ENCODE measurements at regions not wholly inside any gene's neighbourhood (a gene's known extent, or its start where the extent isn't known, plus 50 kb on each side); places are given as distances from the start of the nearest gene placed in this dataset.
A peak's percentile ranks its signal among the peaks of the same experiment; 100 is the strongest.

GRCh38 chr6:164286011-164286410 is 871.5 kb downstream of the QKI start:
- Histone ChIP-seq H3K4me3 (ENCODE audit: low read length) (no peak overlapping the region), H3K9me3 (replicated peaks; ENCODE audit: control insufficient read depth, low read depth, low read length) (no peaks in the 10 kb centered on the region), H3K4me1 (ENCODE audit: control insufficient read depth, insufficient read depth, low read length) (no peaks in the 10 kb centered on the region), H3K27me3 (ENCODE audit: control insufficient read depth, insufficient read depth, low read length) (no peaks in the 10 kb centered on the region), H3K27ac (ENCODE audit: low read length) (no peak overlapping the region), H3K36me3 (ENCODE audit: control insufficient read depth, insufficient read depth, low read length) (no peaks in the 10 kb centered on the region)
- WGBS (ENCODE audit: insufficient coverage) = no CpG with 5 or more reads among the region's 3 CpGs
- no peak for DNase-seq

GRCh38 chr6:164283574-164283973 is 869.1 kb downstream of the QKI start:
- 80% methylated on average over 3 of the region's 5 CpGs for WGBS (ENCODE audit: insufficient coverage)
- Histone ChIP-seq H3K36me3 (ENCODE audit: control insufficient read depth, insufficient read depth, low read length) (no peaks in the 10 kb centered on the region), H3K9me3 (replicated peaks; ENCODE audit: control insufficient read depth, low read depth, low read length) (no peaks in the 10 kb centered on the region)

DNA sequence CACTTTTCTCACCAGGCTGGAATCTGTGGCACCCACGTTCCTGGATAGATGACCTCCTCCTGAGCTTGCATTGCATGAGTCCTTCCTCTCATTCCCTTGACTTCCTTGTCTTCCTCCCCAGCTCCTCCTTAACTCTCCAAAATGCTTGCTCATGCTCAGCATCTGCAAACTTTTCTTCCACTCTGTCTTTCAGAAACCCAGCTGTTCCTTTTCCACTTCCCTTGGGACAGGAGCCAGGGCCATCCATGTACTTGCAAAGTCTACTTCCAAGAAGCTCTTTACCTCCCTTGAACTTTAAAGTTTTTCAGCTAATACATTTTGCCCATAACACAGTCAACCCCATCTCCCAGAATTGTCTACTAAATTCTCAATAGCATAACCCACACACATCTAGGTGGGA is 861.7 kb downstream of the QKI start:
- WGBS (ENCODE audit: insufficient coverage) = 88% methylated on average over 1 of the region's 1 CpG
- no peak for DNase-seq
- H3K4me1 ChIP-seq (ENCODE audit: control insufficient read depth, insufficient read depth, low read length) = no peaks in the 10 kb centered on the region
- H3K4me3 ChIP-seq (ENCODE audit: low read length) = no peak overlapping the region
- no peaks in the 10 kb centered on the region for H3K27me3 ChIP-seq (ENCODE audit: control insufficient read depth, insufficient read depth, low read length)
- H3K9me3 ChIP-seq (replicated peaks; ENCODE audit: control insufficient read depth, low read depth, low read length) = no peaks in the 10 kb centered on the region
- H3K36me3 ChIP-seq (ENCODE audit: control insufficient read depth, insufficient read depth, low read length) = no peaks in the 10 kb centered on the region
- H3K27ac ChIP-seq (ENCODE audit: low read length) = no peak overlapping the region

More at GRCh38 chr6:164283574-164283973, 869.1 kb downstream of the QKI start:
- H3K27ac ChIP-seq (ENCODE audit: low read length) = no peak overlapping the region
- no peak overlapping the region for H3K4me3 ChIP-seq (ENCODE audit: low read length)
- DNase-seq = no peak
- no peaks in the 10 kb centered on the region for H3K27me3 ChIP-seq (ENCODE audit: control insufficient read depth, insufficient read depth, low read length)
- no peaks in the 10 kb centered on the region for H3K4me1 ChIP-seq (ENCODE audit: control insufficient read depth, insufficient read depth, low read length)

DNA sequence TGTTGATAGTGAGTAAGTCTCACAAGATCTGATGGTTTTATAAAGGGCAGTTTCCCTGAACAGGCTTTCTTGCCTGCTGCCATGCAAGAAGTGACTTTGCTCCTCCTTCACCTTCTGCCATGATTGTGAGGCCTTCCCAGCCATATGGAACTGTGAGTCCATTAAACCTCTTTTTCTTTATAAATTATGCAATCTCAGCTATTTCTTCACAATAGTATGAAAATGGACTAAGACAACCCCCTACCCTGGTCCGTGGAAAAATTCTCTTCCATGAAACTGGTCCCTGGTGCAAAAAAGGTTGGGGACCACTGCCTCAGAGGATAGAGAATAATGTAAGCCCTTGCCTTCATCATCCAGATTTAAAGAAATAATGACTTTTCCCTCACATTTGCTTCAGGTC is 861.3 kb downstream of the QKI start:
- WGBS (ENCODE audit: insufficient coverage) = no CpG with 5 or more reads among the region's 1 CpG
- H3K27me3 ChIP-seq (ENCODE audit: control insufficient read depth, insufficient read depth, low read length) = no peaks in the 10 kb centered on the region
- H3K4me1 ChIP-seq (ENCODE audit: control insufficient read depth, insufficient read depth, low read length) = no peaks in the 10 kb centered on the region
- no peak overlapping the region for H3K27ac ChIP-seq (ENCODE audit: low read length)
- H3K4me3 ChIP-seq (ENCODE audit: low read length) = no peak overlapping the region
- no peaks in the 10 kb centered on the region for H3K9me3 ChIP-seq (replicated peaks; ENCODE audit: control insufficient read depth, low read depth, low read length)
- H3K36me3 ChIP-seq (ENCODE audit: control insufficient read depth, insufficient read depth, low read length) = no peaks in the 10 kb centered on the region
- no peak for DNase-seq

GRCh38 chr6:164274493-164274892 is 860.0 kb downstream of the QKI start:
- H3K27ac ChIP-seq (ENCODE audit: low read length) = no peak overlapping the region
- no peaks in the 10 kb centered on the region for H3K27me3 ChIP-seq (ENCODE audit: control insufficient read depth, insufficient read depth, low read length)
- H3K9me3 ChIP-seq (replicated peaks; ENCODE audit: control insufficient read depth, low read depth, low read length) = no peaks in the 10 kb centered on the region
- H3K4me3 ChIP-seq (ENCODE audit: low read length) = no peak overlapping the region
- no peak for DNase-seq
- H3K4me1 ChIP-seq (ENCODE audit: control insufficient read depth, insufficient read depth, low read length) = no peaks in the 10 kb centered on the region
- WGBS (ENCODE audit: insufficient coverage) = 15% methylated on average over 2 of the region's 2 CpGs
- no peaks in the 10 kb centered on the region for H3K36me3 ChIP-seq (ENCODE audit: control insufficient read depth, insufficient read depth, low read length)

- WGBS (ENCODE audit: insufficient coverage) = no CpG with 5 or more reads among the region's 3 CpGs
- DNase-seq = no peak
- no peak overlapping the region for H3K4me3 ChIP-seq (ENCODE audit: low read length)
- H3K27me3 ChIP-seq (ENCODE audit: control insufficient read depth, insufficient read depth, low read length) = no peaks in the 10 kb centered on the region
- H3K9me3 ChIP-seq (replicated peaks; ENCODE audit: control insufficient read depth, low read depth, low read length) = no peaks in the 10 kb centered on the region
- H3K27ac ChIP-seq (ENCODE audit: low read length) = no peak overlapping the region
- no peaks in the 10 kb centered on the region for H3K36me3 ChIP-seq (ENCODE audit: control insufficient read depth, insufficient read depth, low read length)
- H3K4me1 ChIP-seq (ENCODE audit: control insufficient read depth, insufficient read depth, low read length) = no peaks in the 10 kb centered on the region
Observed at GRCh38 chr6:164273491-164273890, 859.0 kb downstream of the QKI start.

GRCh38 chr6:164266851-164267250 is 852.3 kb downstream of the QKI start:
- WGBS (ENCODE audit: insufficient coverage) = no CpG with 5 or more reads among the region's 3 CpGs
- Histone ChIP-seq H3K4me3 (ENCODE audit: low read length) (no peak overlapping the region), H3K36me3 (ENCODE audit: control insufficient read depth, insufficient read depth, low read length) (no peaks in the 10 kb centered on the region), H3K27me3 (ENCODE audit: control insufficient read depth, insufficient read depth, low read length) (no peaks in the 10 kb centered on the region), H3K27ac (ENCODE audit: low read length) (no peak overlapping the region), H3K4me1 (ENCODE audit: control insufficient read depth, insufficient read depth, low read length) (no peaks in the 10 kb centered on the region), H3K9me3 (replicated peaks; ENCODE audit: control insufficient read depth, low read depth, low read length) (no peaks in the 10 kb centered on the region)
- DNase-seq = no peak

GRCh38 chr6:164262348-164262747 is 847.8 kb downstream of the QKI start:
- Histone ChIP-seq H3K27me3 (ENCODE audit: control insufficient read depth, insufficient read depth, low read length) (no peaks in the 10 kb centered on the region), H3K36me3 (ENCODE audit: control insufficient read depth, insufficient read depth, low read length) (no peaks in the 10 kb centered on the region), H3K9me3 (replicated peaks; ENCODE audit: control insufficient read depth, low read depth, low read length) (no peaks in the 10 kb centered on the region), H3K4me3 (ENCODE audit: low read length) (no peak overlapping the region), H3K4me1 (ENCODE audit: control insufficient read depth, insufficient read depth, low read length) (no peaks in the 10 kb centered on the region), H3K27ac (ENCODE audit: low read length) (no peak overlapping the region)
- no peak for DNase-seq
- 68% methylated on average over 4 of the region's 5 CpGs for WGBS (ENCODE audit: insufficient coverage)

DNA sequence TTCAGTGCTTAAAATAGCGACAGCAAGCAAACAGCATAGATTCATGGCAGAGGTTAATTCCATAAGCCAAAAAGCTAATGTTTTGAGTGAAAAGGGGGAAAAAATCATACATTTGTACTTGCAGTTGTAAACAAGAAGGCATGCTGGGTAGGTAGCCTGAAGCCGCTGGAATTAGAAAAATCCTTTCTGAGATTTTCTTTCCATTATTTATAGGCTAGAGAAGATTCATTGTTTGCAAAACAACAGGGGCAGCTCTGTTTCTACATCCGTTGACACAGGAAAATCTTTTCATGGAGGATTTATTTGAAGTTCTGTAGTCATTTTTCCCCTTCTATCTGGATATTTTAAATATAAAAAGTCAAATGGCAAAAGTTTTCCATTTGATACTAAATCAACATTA is 843.9 kb downstream of the QKI start:
- Histone ChIP-seq H3K27ac (ENCODE audit: low read length) (no peak overlapping the region), H3K4me3 (ENCODE audit: low read length) (no peak overlapping the region), H3K36me3 (ENCODE audit: control insufficient read depth, insufficient read depth, low read length) (no peaks in the 10 kb centered on the region), H3K9me3 (replicated peaks; ENCODE audit: control insufficient read depth, low read depth, low read length) (no peaks in the 10 kb centered on the region), H3K4me1 (ENCODE audit: control insufficient read depth, insufficient read depth, low read length) (no peaks in the 10 kb centered on the region), H3K27me3 (ENCODE audit: control insufficient read depth, insufficient read depth, low read length) (no peaks in the 10 kb centered on the region)
- DNase-seq = no peak
- 100% methylated on average over 1 of the region's 3 CpGs for WGBS (ENCODE audit: insufficient coverage)

DNA sequence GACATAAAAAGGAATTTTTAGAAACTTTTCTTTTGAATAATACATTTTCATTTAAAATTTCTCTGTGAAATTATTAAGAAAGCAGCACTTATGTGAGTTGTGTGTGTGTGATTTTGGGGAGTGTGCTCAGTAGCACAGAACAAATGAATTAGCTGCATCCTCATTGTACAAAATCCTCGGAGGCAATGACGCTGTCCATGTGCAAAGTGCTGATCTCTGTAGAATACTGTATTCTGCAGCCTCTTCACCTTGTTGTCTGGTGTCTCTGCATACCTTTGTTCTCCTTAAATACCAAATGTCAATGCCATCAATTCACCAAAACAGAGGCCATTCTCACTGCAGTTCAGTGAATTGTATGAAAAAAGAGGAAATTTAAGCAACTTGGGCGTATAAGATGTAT is 838.4 kb downstream of the QKI start:
- H3K27ac ChIP-seq (ENCODE audit: low read length) = no peak overlapping the region
- no peaks in the 10 kb centered on the region for H3K4me1 ChIP-seq (ENCODE audit: control insufficient read depth, insufficient read depth, low read length)
- no peaks in the 10 kb centered on the region for H3K9me3 ChIP-seq (replicated peaks; ENCODE audit: control insufficient read depth, low read depth, low read length)
- DNase-seq = peak; percentile 52
- 25% methylated on average over 2 of the region's 3 CpGs for WGBS (ENCODE audit: insufficient coverage)
- no peaks in the 10 kb centered on the region for H3K27me3 ChIP-seq (ENCODE audit: control insufficient read depth, insufficient read depth, low read length)
- no peaks in the 10 kb centered on the region for H3K36me3 ChIP-seq (ENCODE audit: control insufficient read depth, insufficient read depth, low read length)
- H3K4me3 ChIP-seq (ENCODE audit: low read length) = no peak overlapping the region

DNA sequence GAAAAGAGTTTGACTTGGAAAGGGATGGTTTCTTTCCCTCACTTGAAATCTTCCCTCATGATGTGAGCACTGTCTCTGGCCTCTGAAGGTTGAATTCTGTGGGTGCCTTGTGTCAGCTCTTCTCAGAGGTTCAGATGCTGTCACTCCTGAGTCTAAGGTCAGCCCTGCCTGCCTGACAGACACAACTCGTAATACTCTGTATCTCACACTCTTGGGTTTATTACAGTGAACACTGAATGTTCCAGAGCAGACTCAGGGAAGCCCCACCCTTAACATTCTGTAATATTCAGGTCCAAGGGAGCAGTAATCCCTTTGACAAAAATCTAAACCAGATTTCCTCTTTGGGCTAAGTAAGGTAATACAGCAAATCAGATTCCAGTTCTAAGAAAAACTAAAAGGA is 837.8 kb downstream of the QKI start:
- Histone ChIP-seq H3K4me3 (ENCODE audit: low read length) (no peak overlapping the region), H3K4me1 (ENCODE audit: control insufficient read depth, insufficient read depth, low read length) (no peaks in the 10 kb centered on the region), H3K36me3 (ENCODE audit: control insufficient read depth, insufficient read depth, low read length) (no peaks in the 10 kb centered on the region), H3K27me3 (ENCODE audit: control insufficient read depth, insufficient read depth, low read length) (no peaks in the 10 kb centered on the region), H3K27ac (ENCODE audit: low read length) (no peak overlapping the region), H3K9me3 (replicated peaks; ENCODE audit: control insufficient read depth, low read depth, low read length) (no peaks in the 10 kb centered on the region)
- no CpG with 5 or more reads among the region's 1 CpG for WGBS (ENCODE audit: insufficient coverage)
- no peak for DNase-seq

All from muscle of leg (tissue), 3 donors.